ENCODE measurements at regions not wholly inside any gene's neighbourhood (a gene's known extent, or its start where the extent isn't known, plus 50 kb on each side); places are given as distances from the start of the nearest gene placed in this dataset.

GRCh38 chr13:111064661-111065060 lies 50.4 kb upstream of the ARHGEF7 start:
- no peaks in the 10 kb centered on the region for H3K9me3 ChIP-seq (ENCODE audit: insufficient read depth in 2 of 2, low read depth in 1 of 2, low read length in 1 of 2)
- no peak overlapping the region for H3K56ac ChIP-seq (replicated peaks; ENCODE audit: insufficient read length, low read depth, low read length)
- no peak overlapping the region for H4K5ac ChIP-seq (ENCODE audit: insufficient read length, low read depth, low read length)
- peak overlapping the region; percentile 41 for H4K8ac ChIP-seq (ENCODE audit: extremely low read depth, insufficient read depth, low read length)
- peak overlapping the region; percentile 92 for H4K91ac ChIP-seq (replicated peaks; ENCODE audit: insufficient read length, low read length)
- peak overlapping the region; percentile 93 for H2BK12ac ChIP-seq (ENCODE audit: low read depth, low read length)
- peak overlapping the region; percentile 40 for H2BK15ac ChIP-seq (ENCODE audit: low read length)
- H2AFZ ChIP-seq (ENCODE audit: low read length) = no peak overlapping the region
- H4K20me1 ChIP-seq (replicated peaks in 1 of 2; ENCODE audit: control insufficient read depth in 1 of 2, insufficient read depth in 2 of 2, low read length in 2 of 2) = no peaks in the 10 kb centered on the region
- no peak for FAIRE-seq
- peak overlapping the region; percentile 33 for H3K14ac ChIP-seq (ENCODE audit: insufficient read length)
- DNase-seq (ENCODE audit: low read depth in 1 of 2, low spot score in 2 of 2) = no peak
- TF ChIP-seq CBX5 (IDR thresholded peaks at IDR 0.05; ENCODE audit: low read depth, low read length) (no peak), MAFK (IDR thresholded peaks at IDR 0.05; ENCODE audit: low read depth, low read length) (no peak), KDM1A (IDR thresholded peaks at IDR 0.05; ENCODE audit: borderline replicate concordance, low read length) (no peak), TCF12 (IDR thresholded peaks at IDR 0.05; ENCODE audit: low read depth, low read length) (no peak)
- H3K23ac ChIP-seq (ENCODE audit: insufficient read length) = no peak overlapping the region
- ChIA-PET CTCF (ENCODE audit: partially characterized antibody) (interaction anchor here (0.7 to 1.6 kb wide), 6 partner anchors 9 to 125 kb away, joined by 3 to 4 read pairs (median 3); no protein-coding TSS in a partner anchor), POLR2A (ENCODE audit: partially characterized antibody) (interaction anchor here (1.1 kb wide), 1 partner anchor 150 kb away, joined by 3 read pairs; the partner anchor contains the start of gene ANKRD10)
- H3K79me2 ChIP-seq (ENCODE audit: control insufficient read depth in 1 of 2, insufficient read depth in 2 of 2, low read length in 2 of 2) = no peaks in the 10 kb centered on the region
- peak overlapping the region in 1 of 2 experiments; percentile 12; a peak in 2 of 4 replicates for H3K4me2 ChIP-seq (ENCODE audit: insufficient read depth in 1 of 2, low read depth in 2 of 2, low read length in 2 of 2)
- H3K36me3 ChIP-seq (ENCODE audit: control insufficient read depth in 2 of 4, insufficient read depth in 4 of 4, low read length in 3 of 4) = no peaks in the 10 kb centered on the region
- H3K27me3 ChIP-seq (replicated peaks in 1 of 4; ENCODE audit: control insufficient read depth in 3 of 4, extremely low read depth in 1 of 4, insufficient read depth in 3 of 4, low read length in 3 of 4) = peaks cover 0 to 16% (median 10%) of the 10 kb centered on the region in 4 experiments; a peak in 6 of 7 replicates
- no peak overlapping the region for H3K27ac ChIP-seq (ENCODE audit: low read depth, low read length)
- no peak overlapping the region for H3K4me3 ChIP-seq (ENCODE audit: extremely low read depth in 1 of 4, insufficient read depth in 2 of 4, low read depth in 3 of 4, low read length in 4 of 4)
- peak overlapping the region; percentile 93 for H2BK120ac ChIP-seq (replicated peaks; ENCODE audit: low read depth, low read length)
- H2AK5ac ChIP-seq (ENCODE audit: low read depth, low read length) = peak overlapping the region; percentile 82; the same call in 1 of the 2 replicates
- H3K79me1 ChIP-seq (ENCODE audit: low read depth, low read length) = no peaks in the 10 kb centered on the region; the same call in 1 of the 2 replicates
- H2BK20ac ChIP-seq (ENCODE audit: low read length) = peak overlapping the region; percentile 96
- 87% methylated on average over 3 of the region's 3 CpGs; no CpG with 5 or more reads in 1 of the 2 experiments for WGBS, 2 experiments (ENCODE audit: extremely low coverage in 1 of 2, insufficient coverage in 1 of 2, insufficient read length in 1 of 2, insufficient replicate concordance in 2 of 2, low coverage in 1 of 2, low lambda C conversion rate in 2 of 2, missing lambda C conversion rate in 1 of 2)
- no peak overlapping the region for H3K9ac ChIP-seq (replicated peaks in 1 of 4; ENCODE audit: extremely low read depth in 1 of 4, low read depth in 3 of 4, low read length in 3 of 4)
- peak overlapping the region; percentile 36; the same call in 1 of the 2 replicates for H3K18ac ChIP-seq (ENCODE audit: extremely low read depth, low read length)
- H3K4me1 ChIP-seq (replicated peaks in 1 of 4; ENCODE audit: control insufficient read depth in 3 of 4, insufficient read depth in 4 of 4, low read length in 3 of 4) = peaks cover 12 to 32% (median 23%) of the 10 kb centered on the region in 4 experiments
- H2BK5ac ChIP-seq (ENCODE audit: low read depth, low read length) = peak overlapping the region; percentile 87; the same call in 1 of the 2 replicates
- H3K23me2 ChIP-seq (ENCODE audit: low read depth, low read length) = peaks cover 6% of the 10 kb centered on the region; the same call in 1 of the 2 replicates
- no peak overlapping the region for H3K4ac ChIP-seq (replicated peaks; ENCODE audit: insufficient read length, low read depth, low read length)

Data from H1 (cell line).